ENCODE measurements at regions not wholly inside any gene's neighbourhood (a gene's known extent, or its start where the extent isn't known, plus 50 kb on each side); places are given as distances from the start of the nearest gene placed in this dataset.

- H3K27me3 ChIP-seq = no peaks in the 10 kb centered on the region
- no peaks in the 10 kb centered on the region for H3K4me1 ChIP-seq (ENCODE audit: control insufficient read depth in 1 of 2, insufficient read depth in 1 of 2, low read depth in 1 of 2, low read length in 1 of 2)
- no peaks in the 10 kb centered on the region for H3K9me3 ChIP-seq
- TF ChIP-seq, protein P1, sequence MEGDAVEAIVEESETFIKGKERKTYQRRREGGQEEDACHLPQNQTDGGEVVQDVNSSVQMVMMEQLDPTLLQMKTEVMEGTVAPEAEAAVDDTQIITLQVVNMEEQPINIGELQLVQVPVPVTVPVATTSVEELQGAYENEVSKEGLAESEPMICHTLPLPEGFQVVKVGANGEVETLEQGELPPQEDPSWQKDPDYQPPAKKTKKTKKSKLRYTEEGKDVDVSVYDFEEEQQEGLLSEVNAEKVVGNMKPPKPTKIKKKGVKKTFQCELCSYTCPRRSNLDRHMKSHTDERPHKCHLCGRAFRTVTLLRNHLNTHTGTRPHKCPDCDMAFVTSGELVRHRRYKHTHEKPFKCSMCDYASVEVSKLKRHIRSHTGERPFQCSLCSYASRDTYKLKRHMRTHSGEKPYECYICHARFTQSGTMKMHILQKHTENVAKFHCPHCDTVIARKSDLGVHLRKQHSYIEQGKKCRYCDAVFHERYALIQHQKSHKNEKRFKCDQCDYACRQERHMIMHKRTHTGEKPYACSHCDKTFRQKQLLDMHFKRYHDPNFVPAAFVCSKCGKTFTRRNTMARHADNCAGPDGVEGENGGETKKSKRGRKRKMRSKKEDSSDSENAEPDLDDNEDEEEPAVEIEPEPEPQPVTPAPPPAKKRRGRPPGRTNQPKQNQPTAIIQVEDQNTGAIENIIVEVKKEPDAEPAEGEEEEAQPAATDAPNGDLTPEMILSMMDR (IDR thresholded peaks at IDR 0.05) = no peak
- H3K36me3 ChIP-seq = no peaks in the 10 kb centered on the region
- H3K4me3 ChIP-seq (ENCODE audit: low read depth in 1 of 2, low read length in 1 of 2) = no peak overlapping the region
- no peak overlapping the region for H3K27ac ChIP-seq
These were observed 176.3 kb downstream of the ZMAT3 start for GRCh38 chr3:178895178-178895789.
